ENCODE measurements at regions not wholly inside any gene's neighbourhood (a gene's known extent, or its start where the extent isn't known, plus 50 kb on each side); places are given as distances from the start of the nearest gene placed in this dataset.

DNA sequence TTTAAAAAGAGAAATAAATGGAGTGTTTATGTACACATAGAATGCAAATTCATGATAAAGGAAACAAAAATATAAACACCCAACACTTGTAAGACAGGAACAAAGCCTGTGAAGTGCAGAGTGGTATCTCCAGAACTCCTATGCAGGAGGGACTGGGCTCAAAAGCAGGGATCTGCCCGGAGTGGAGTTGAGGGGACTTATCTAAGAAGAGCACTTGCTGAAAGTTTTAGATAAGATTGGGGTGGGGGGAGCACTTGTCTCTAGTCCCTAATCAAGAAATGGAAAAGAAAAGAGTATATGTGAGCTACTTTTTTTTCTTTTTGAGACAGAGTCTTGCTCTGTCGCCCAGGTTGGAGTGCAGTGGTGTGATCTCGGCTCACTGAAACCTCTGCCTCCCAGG, 840.4 kb downstream of the MAT2B start:
- TF ChIP-seq ZNF274 (IDR thresholded peaks at IDR 0.05; ENCODE audit: insufficient read depth, insufficient read length) (no peak), POLR2A (IDR thresholded peaks at IDR 0.05; ENCODE audit: low read depth, low read length) (no peak), YY1 (IDR thresholded peaks at IDR 0.05; ENCODE audit: low read depth, low read length) (no peak), CTCF (IDR thresholded peaks at IDR 0.05 in 2 of 3, conservative IDR thresholded peaks at IDR 0.05 in 1 of 3; ENCODE audit: control insufficient read depth in 2 of 3, extremely low read depth in 1 of 3, insufficient read depth in 1 of 3, low read depth in 3 of 3, low read length in 3 of 3) (no peak), GABPA (IDR thresholded peaks at IDR 0.05; ENCODE audit: low read depth) (no peak), CHD1 (IDR thresholded peaks at IDR 0.05; ENCODE audit: low read depth, low read length) (no peak), RBBP5 (conservative IDR thresholded peaks at IDR 0.05) (no peak), ASH2L (IDR thresholded peaks at IDR 0.05; ENCODE audit: borderline replicate concordance, low read depth) (no peak), ZNF592 (IDR thresholded peaks at IDR 0.05) (no peak)

Measured in GM12878 (cell line).